K562 (cell line): ENCODE measurements at regions not wholly inside any gene's neighbourhood (a gene's known extent, or its start where the extent isn't known, plus 50 kb on each side); places are given as distances from the start of the nearest gene placed in this dataset.

Source experiments
- ATAC-seq: fragments of 200-7000 bp; cut with Tn5 transposase; 3 replicates; pipeline ENCODE4 v1.9.1; 2020; ENCODE audit warnings: moderate library complexity
- BruUV-seq: library from RNA; stranded (reverse); fragments of 400-500 nt; replicated peaks from 2 replicates; lab custom pipeline; 2021; lab: Mats Ljungman, UMichigan
- CTCF ChIA-PET: fragments of 300-600 bp; formaldehyde crosslinking; extraction: SDS; loops from one replicate; lab custom pipeline; 2021; ENCODE audit warnings: low intra/inter-chr PET ratio; lab: Yijun Ruan, JAX
- POLR2A ChIA-PET: fragments of 300-600, 350-650 bp; sonication (Branson Sonifier 250); formaldehyde crosslinking; extraction: SDS; loops from one replicate; lab custom pipeline; 2021; ENCODE audit warnings: antibody characterized with exemption, inconsistent platforms; lab: Yijun Ruan, JAX
- DNase-seq, 4 experiments: peaks; one replicate each; pipeline versions ENCODE4 v3.0.0 to v3.0.0-alpha.2; 2011 to 2018; ENCODE audit warnings: low spot score in 3 of 4, mixed read lengths in 3 of 4; ENCODE audit errors: extremely low read depth in 1 of 4
- FAIRE-seq: peaks from 2 replicates; lab custom pipeline; 2011; peaks lifted over from hg19 to GRCh38; lab: Jason Lieb, UNC
- H2AFZ ChIP-seq: 2 replicates; pipeline ENCODE4 v1.6.0; 2011; ENCODE audit warnings: low read depth, low read length, control low read depth, inconsistent platforms
- H3K27ac ChIP-seq: fragments of 200-600 bp; 3 replicates; pipeline ENCODE4 v1.8.0; 2011; ENCODE audit warnings: low read depth, mild to moderate bottlenecking, control low read depth, inconsistent platforms, low read length, moderate library complexity, mixed read lengths; ENCODE audit errors: extremely low read depth
- H3K27me3 ChIP-seq, 2 experiments: fragments of 300-600 bp in 1 of 2; 2 replicates in 1 of 2; 3 replicates in 1 of 2; pipeline versions ENCODE4 v1.6.0 to v1.8.0; 2011; ENCODE audit warnings: inconsistent platforms in 2 of 2, low read length in 2 of 2, mild to moderate bottlenecking in 1 of 2, mixed read lengths in 1 of 2, moderate library complexity in 1 of 2; ENCODE audit not compliant: control insufficient read depth in 2 of 2, insufficient read depth in 2 of 2
- H3K36me3 ChIP-seq: fragments of 300-600 bp; 3 replicates; pipeline ENCODE4 v1.8.0; 2011; ENCODE audit warnings: mild to moderate bottlenecking, low read length, inconsistent platforms; ENCODE audit not compliant: control insufficient read depth, insufficient read depth
- H3K4me1 ChIP-seq, 2 experiments: fragments of 200-600 bp in 1 of 2; replicated peaks in 1 of 2; 2 replicates in 1 of 2; 3 replicates in 1 of 2; pipeline versions ENCODE4 v1.5.1 to v1.8.0; 2011; ENCODE audit warnings: inconsistent platforms in 2 of 2, low read length in 2 of 2, mild to moderate bottlenecking in 1 of 2, mixed read lengths in 1 of 2, moderate library complexity in 1 of 2; ENCODE audit not compliant: control insufficient read depth in 2 of 2, insufficient read depth in 2 of 2
- H3K4me2 ChIP-seq: 2 replicates; pipeline ENCODE4 v1.6.1; 2011; ENCODE audit warnings: low read length, control low read depth, inconsistent platforms, mixed read lengths; ENCODE audit not compliant: insufficient read depth
- H3K4me3 ChIP-seq: fragments of 200-600 bp; sonication (generic), shearing (Covaris generic); 2 replicates; pipeline ENCODE4 v1.5.1; 2016; ENCODE audit warnings: control low read depth, inconsistent platforms
- H3K79me2 ChIP-seq: fragments of 200-600 bp; 3 replicates; pipeline ENCODE4 v1.8.0; 2011; ENCODE audit warnings: low read length, inconsistent platforms; ENCODE audit not compliant: control insufficient read depth, insufficient read depth
- H3K9ac ChIP-seq, 2 experiments: 2 replicates each; pipeline versions ENCODE4 v1.6.0 to v1.6.1; 2011; ENCODE audit warnings: low read depth in 2 of 2, low read length in 2 of 2, control low read depth in 1 of 2, inconsistent platforms in 1 of 2, mild to moderate bottlenecking in 1 of 2, mixed read lengths in 1 of 2; ENCODE audit not compliant: insufficient read depth in 1 of 2
- H3K9me1 ChIP-seq: one replicate; pipeline ENCODE4 v1.6.0; 2011; ENCODE audit warnings: inconsistent platforms, mild to moderate bottlenecking, low read length, moderate library complexity; ENCODE audit not compliant: control insufficient read depth, insufficient read depth
- H3K9me3 ChIP-seq: replicated peaks from 2 replicates; pipeline ENCODE4 v1.5.1; 2011; ENCODE audit warnings: low read depth, low read length, inconsistent platforms; ENCODE audit not compliant: control insufficient read depth, insufficient read depth
- H4K20me1 ChIP-seq: replicated peaks from 2 replicates; pipeline ENCODE4 v1.6.1; 2011; ENCODE audit warnings: low read length, inconsistent platforms, mixed read lengths; ENCODE audit not compliant: control insufficient read depth, insufficient read depth
- ARHGAP35 ChIP-seq: fragments of 450-650 bp; IDR thresholded peaks from 2 replicates; pipeline ENCODE4 v1.6.1; 2018; ENCODE audit not compliant: partially characterized antibody
- CBX3 ChIP-seq, 2 experiments: IDR thresholded peaks; 1 replicate in 1 of 2; 2 replicates in 1 of 2; pipeline ENCODE4 v1.6.1; 2012; ENCODE audit warnings: inconsistent platforms in 2 of 2, low read length in 2 of 2, borderline replicate concordance in 1 of 2, control low read depth in 1 of 2
- DMBX1 ChIP-seq: fragments of 250-450 bp; sonication (Bioruptor Pico); IDR thresholded peaks from 2 replicates; pipeline ENCODE4 v1.8.0; 2022; ENCODE audit warnings: inconsistent platforms, mild to moderate bottlenecking, moderate library complexity, borderline replicate concordance
- E4F1 ChIP-seq: fragments of 250-450 bp; sonication (Bioruptor Pico); IDR thresholded peaks from 2 replicates; pipeline ENCODE4 v1.5.0; 2021; ENCODE audit warnings: mild to moderate bottlenecking, borderline replicate concordance
- EP400 ChIP-seq: fragments of 450-650 bp; IDR thresholded peaks from 2 replicates; pipeline ENCODE4 v1.6.1; 2017; ENCODE audit warnings: antibody characterized with exemption, mild to moderate bottlenecking, moderate library complexity
- ETS1 ChIP-seq: conservative IDR thresholded peaks from 2 replicates; pipeline ENCODE4 v1.6.1; 2011; ENCODE audit warnings: low read depth, mild to moderate bottlenecking, low read length; ENCODE audit not compliant: control insufficient read depth
- PHF21A ChIP-seq: fragments of 450-650 bp; IDR thresholded peaks from 2 replicates; pipeline ENCODE4 v1.6.1; 2017; ENCODE audit warnings: low read depth, borderline replicate concordance
- POLR2AphosphoS2 ChIP-seq: IDR thresholded peaks from 2 replicates; pipeline ENCODE4 v1.6.1; 2012; ENCODE audit warnings: low read length, improper control_type of control experiment
- TAF15 ChIP-seq: fragments of 200-400 bp; formaldehyde crosslinking; IDR thresholded peaks from 2 replicates; pipeline ENCODE4 v1.6.1; 2017; ENCODE audit warnings: mild to moderate bottlenecking, low read depth, low read length, moderate library complexity
- TSC22D4 ChIP-seq: fragments of 450-650 bp; IDR thresholded peaks from 2 replicates; pipeline ENCODE4 v1.6.1; 2016; ENCODE audit warnings: missing genetic modification characterization, missing biosample characterization, control low read depth
- ZNF224 ChIP-seq: sonication (generic); formaldehyde crosslinking; IDR thresholded peaks from 2 replicates; pipeline ENCODE4 v1.8.0; 2022; ENCODE audit warnings: mild to moderate bottlenecking, missing genetic modification reagents
- ZNF512 ChIP-seq: IDR thresholded peaks from 2 replicates; pipeline ENCODE4 v1.6.1; 2016; ENCODE audit warnings: missing genetic modification characterization, missing compliant biosample characterization
- WGBS: fragments of 100-300 bp; shearing (Covaris generic); methylation state at CpG from one replicate; pipeline ENCODE4 v1.1.6; 2016; ENCODE audit warnings: low coverage, mixed read lengths; ENCODE audit not compliant: insufficient coverage; ENCODE audit errors: missing lambda C conversion rate; 5-methylcytosine and 5-hydroxymethylcytosine counted together
- in situ Hi-C: fragments of 300-500 bp; cut with MboI; formaldehyde crosslinking; loops from 4 replicates; pipeline ENCODE4 v1.15.0; 2018; ENCODE audit warnings: inconsistent platforms, mixed read lengths
- intact Hi-C: fragments of 100-400 bp; cut with micrococcal nuclease; formaldehyde crosslinking; loops from 2 replicates; pipeline ENCODE4 v1.14.2; 2022

- Histone ChIP-seq H3K4me3 (no peak overlapping the region), H3K9ac (no peak overlapping the region), H3K4me2 (no peak overlapping the region)
- FAIRE-seq (no peak), ATAC-seq (no peak)
- no peak for TF ChIP-seq EP400
- no peak for TF ChIP-seq E4F1 (CRISPR knock-in tag)
- TF ChIP-seq ETS1, result no peak
- TF ChIP-seq CBX3 (IDR thresholded peaks at IDR 0.05; ENCODE audit: borderline replicate concordance in 1 of 2, low read length in 2 of 2), result no peak
- TF ChIP-seq ZNF512 (tag), result no peak
- TF ChIP-seq ZNF224 (CRISPR knock-in tag), result no peak
- TF ChIP-seq ARHGAP35, result no peak
- TF ChIP-seq TAF15, result no peak
- TF ChIP-seq DMBX1 (CRISPR knock-in tag), result no peak
- TF ChIP-seq TSC22D4, result no peak
- no peak for TF ChIP-seq PHF21A
- TF ChIP-seq POLR2AphosphoS2, result no peak
- TF ChIP-seq, all 486 proteins: peak for 0
- no peak for DNase-seq
- Histone ChIP-seq H3K27me3 (peaks cover 0 to 13% of the 10 kb centered on the region in 2 experiments; a peak in 3 of 5 replicates), H3K27ac (no peak overlapping the region), H3K36me3 (no peaks in the 10 kb centered on the region), H3K9me1 (no peaks in the 10 kb centered on the region), H4K20me1 (no peaks in the 10 kb centered on the region), H2AFZ (no peak overlapping the region), H3K4me1 (no peaks in the 10 kb centered on the region), H3K9me3 (no peaks in the 10 kb centered on the region), H3K79me2 (no peaks in the 10 kb centered on the region)
- intact Hi-C loops, result no loop called here
- CTCF ChIA-PET, result no interaction called here
- 0% methylated on average over 4 of the region's 4 CpGs for WGBS
- in situ Hi-C loops, result no loop called here
- POLR2A ChIA-PET, result interaction anchor here (1.0 kb wide), 1 partner anchor 15 kb away, joined by 4 read pairs; no protein-coding TSS in a partner anchor
- BruUV-seq, result no TSS peak
These were observed 125.6 kb downstream of the LSM5 start for GRCh38 chr7:32364581-32364980.
